ENCODE measurements at regions not wholly inside any gene's neighbourhood (a gene's known extent, or its start where the extent isn't known, plus 50 kb on each side); places are given as distances from the start of the nearest gene placed in this dataset.

DNA sequence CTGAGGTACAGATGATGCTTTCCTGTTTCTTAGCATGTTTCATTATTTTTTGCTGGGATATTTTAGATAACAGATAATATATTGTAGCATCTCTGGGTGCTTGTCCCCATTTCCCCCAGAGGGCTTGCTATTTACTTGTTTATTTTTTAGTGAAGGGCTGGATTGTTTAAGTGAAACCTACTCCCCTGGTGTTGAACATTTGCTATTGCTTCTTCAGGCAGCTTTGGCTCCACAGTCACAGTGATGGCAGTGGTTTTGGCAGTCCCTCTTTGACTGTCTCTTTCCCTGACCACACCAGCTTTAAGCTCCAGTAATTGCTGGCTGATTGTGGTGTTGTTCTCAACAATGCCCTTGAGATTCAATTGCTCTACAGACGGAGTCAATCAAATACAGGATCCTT, 128.9 kb downstream of the KLF13 start:
- H3K79me2 ChIP-seq (ENCODE audit: control insufficient read depth, insufficient read depth, low read length): no peaks in the 10 kb centered on the region
- no peaks in the 10 kb centered on the region for H4K20me1 ChIP-seq (ENCODE audit: control insufficient read depth, extremely low read depth, insufficient read depth, low read length)
- peaks cover 9% of the 10 kb centered on the region for H3K4me1 ChIP-seq (ENCODE audit: control insufficient read depth, extremely low read depth, insufficient read depth, low read length)
- H3K36me3 ChIP-seq (ENCODE audit: control insufficient read depth, insufficient read depth, low read length): no peaks in the 10 kb centered on the region
- no peak overlapping the region for H3K9ac ChIP-seq (ENCODE audit: insufficient read depth, low read length)
- H2AFZ ChIP-seq (ENCODE audit: low read length): no peak overlapping the region
- no peaks in the 10 kb centered on the region for H3K27me3 ChIP-seq (ENCODE audit: control insufficient read depth, insufficient read depth, low read length)
- no peaks in the 10 kb centered on the region for H3K9me3 ChIP-seq (ENCODE audit: control insufficient read depth, insufficient read depth, low read depth, low read length)
- no peak for TF ChIP-seq EZH2 (IDR thresholded peaks at IDR 0.05; ENCODE audit: low read length, missing control alignments)
- TF ChIP-seq, protein P1, sequence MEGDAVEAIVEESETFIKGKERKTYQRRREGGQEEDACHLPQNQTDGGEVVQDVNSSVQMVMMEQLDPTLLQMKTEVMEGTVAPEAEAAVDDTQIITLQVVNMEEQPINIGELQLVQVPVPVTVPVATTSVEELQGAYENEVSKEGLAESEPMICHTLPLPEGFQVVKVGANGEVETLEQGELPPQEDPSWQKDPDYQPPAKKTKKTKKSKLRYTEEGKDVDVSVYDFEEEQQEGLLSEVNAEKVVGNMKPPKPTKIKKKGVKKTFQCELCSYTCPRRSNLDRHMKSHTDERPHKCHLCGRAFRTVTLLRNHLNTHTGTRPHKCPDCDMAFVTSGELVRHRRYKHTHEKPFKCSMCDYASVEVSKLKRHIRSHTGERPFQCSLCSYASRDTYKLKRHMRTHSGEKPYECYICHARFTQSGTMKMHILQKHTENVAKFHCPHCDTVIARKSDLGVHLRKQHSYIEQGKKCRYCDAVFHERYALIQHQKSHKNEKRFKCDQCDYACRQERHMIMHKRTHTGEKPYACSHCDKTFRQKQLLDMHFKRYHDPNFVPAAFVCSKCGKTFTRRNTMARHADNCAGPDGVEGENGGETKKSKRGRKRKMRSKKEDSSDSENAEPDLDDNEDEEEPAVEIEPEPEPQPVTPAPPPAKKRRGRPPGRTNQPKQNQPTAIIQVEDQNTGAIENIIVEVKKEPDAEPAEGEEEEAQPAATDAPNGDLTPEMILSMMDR (conservative IDR thresholded peaks at IDR 0.05 in 1 of 2, IDR thresholded peaks at IDR 0.05 in 1 of 2; ENCODE audit: low read depth in 1 of 2, low read length in 2 of 2): peak in 1 of 2 donors; percentile 10
- no peak overlapping the region for H3K4me3 ChIP-seq (replicated peaks in 1 of 4; ENCODE audit: control extremely low read depth in 1 of 4, insufficient read depth in 1 of 4, low read depth in 3 of 4, low read length in 4 of 4)
- no peak for DNase-seq (ENCODE audit: low read depth in 2 of 2)
- H3K4me2 ChIP-seq (ENCODE audit: extremely low read depth, insufficient read depth, low read length): no peak overlapping the region
- no peak overlapping the region for H3K27ac ChIP-seq (ENCODE audit: insufficient read depth, low read length)

DNA sequence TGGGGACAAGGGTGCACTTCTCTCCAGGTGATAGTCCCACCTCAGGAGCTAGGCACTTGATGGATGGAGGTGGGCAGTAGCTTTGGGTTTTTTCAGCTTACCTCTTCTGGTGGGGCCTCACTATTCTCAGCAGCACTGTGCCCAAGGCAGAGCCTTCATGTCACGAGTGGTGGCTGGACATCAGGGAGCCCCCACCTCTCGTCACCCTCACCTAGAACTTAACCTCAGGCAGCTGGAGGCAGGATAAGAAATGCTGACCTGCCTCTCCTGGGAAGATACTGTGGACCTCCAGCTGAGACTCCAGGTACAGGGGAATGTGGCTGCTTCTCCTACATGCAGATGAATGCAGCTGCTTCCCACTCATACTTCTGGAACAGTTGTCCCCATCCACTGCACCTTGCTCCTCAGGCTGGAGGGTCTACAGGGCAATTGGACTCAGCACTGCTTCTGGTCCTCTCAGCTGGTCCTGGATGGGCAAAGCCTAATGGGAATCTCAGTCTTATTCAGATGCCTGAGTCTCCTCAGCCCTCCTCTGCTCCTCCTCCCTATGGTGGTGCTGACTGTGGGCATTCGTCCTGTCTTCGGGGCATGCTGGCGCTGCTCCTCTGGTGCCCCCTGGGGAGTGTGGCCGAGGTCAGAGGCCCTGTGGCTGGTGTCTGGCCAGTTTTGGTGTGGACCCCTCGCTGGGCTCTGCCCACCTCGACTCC, 129.9 kb downstream of the KLF13 start:
- no peak overlapping the region for H3K9ac ChIP-seq (ENCODE audit: insufficient read depth, low read length)

DNA sequence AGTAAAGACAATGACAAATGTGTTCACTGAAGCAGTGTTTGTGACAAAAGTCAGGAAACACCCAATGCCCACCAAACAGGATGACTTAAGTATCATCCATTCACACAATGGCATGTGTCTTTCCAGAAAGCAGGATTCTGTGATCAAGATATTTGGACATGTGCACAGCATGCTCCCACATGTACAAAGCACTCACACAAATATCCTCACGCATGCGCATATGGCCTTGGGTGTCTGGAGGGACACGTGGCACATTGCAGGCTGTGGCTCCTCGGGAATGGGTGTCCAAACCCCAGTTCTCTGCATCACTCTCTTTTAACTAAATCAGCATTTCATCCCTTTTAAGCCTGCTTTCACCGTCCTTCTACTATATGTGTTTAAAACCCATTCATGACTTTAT, 130.5 kb downstream of the KLF13 start:
- H2AFZ ChIP-seq (ENCODE audit: low read length): no peak overlapping the region

More for the DNA sequence above, 129.9 kb downstream of the KLF13 start:
- Histone ChIP-seq H3K4me1 (ENCODE audit: control insufficient read depth, extremely low read depth, insufficient read depth, low read length) (peaks cover 9% of the 10 kb centered on the region), H3K27me3 (ENCODE audit: control insufficient read depth, insufficient read depth, low read length) (no peaks in the 10 kb centered on the region), H3K79me2 (ENCODE audit: control insufficient read depth, insufficient read depth, low read length) (no peaks in the 10 kb centered on the region), H3K4me2 (ENCODE audit: extremely low read depth, insufficient read depth, low read length) (no peak overlapping the region), H2AFZ (ENCODE audit: low read length) (no peak overlapping the region), H3K36me3 (ENCODE audit: control insufficient read depth, insufficient read depth, low read length) (no peaks in the 10 kb centered on the region), H3K4me3 (replicated peaks in 1 of 4; ENCODE audit: control extremely low read depth in 1 of 4, insufficient read depth in 1 of 4, low read depth in 3 of 4, low read length in 4 of 4) (no peak overlapping the region), H3K9me3 (ENCODE audit: control insufficient read depth, insufficient read depth, low read depth, low read length) (no peaks in the 10 kb centered on the region), H4K20me1 (ENCODE audit: control insufficient read depth, extremely low read depth, insufficient read depth, low read length) (no peaks in the 10 kb centered on the region), H3K27ac (ENCODE audit: insufficient read depth, low read length) (no peak overlapping the region)
- no peak for DNase-seq (ENCODE audit: low read depth in 2 of 2)
- TF ChIP-seq, protein P1 (conservative IDR thresholded peaks at IDR 0.05 in 1 of 2, IDR thresholded peaks at IDR 0.05 in 1 of 2; ENCODE audit: low read depth in 1 of 2, low read length in 2 of 2): no peak
- no peak for TF ChIP-seq EZH2 (IDR thresholded peaks at IDR 0.05; ENCODE audit: low read length, missing control alignments)

More for the DNA sequence above, 130.5 kb downstream of the KLF13 start:
- Histone ChIP-seq H3K36me3 (ENCODE audit: control insufficient read depth, insufficient read depth, low read length) (no peaks in the 10 kb centered on the region), H4K20me1 (ENCODE audit: control insufficient read depth, extremely low read depth, insufficient read depth, low read length) (no peaks in the 10 kb centered on the region), H3K4me1 (ENCODE audit: control insufficient read depth, extremely low read depth, insufficient read depth, low read length) (peaks cover 9% of the 10 kb centered on the region), H3K4me2 (ENCODE audit: extremely low read depth, insufficient read depth, low read length) (no peak overlapping the region), H3K79me2 (ENCODE audit: control insufficient read depth, insufficient read depth, low read length) (no peaks in the 10 kb centered on the region), H3K27ac (ENCODE audit: insufficient read depth, low read length) (peak overlapping the region; percentile 43), H3K27me3 (ENCODE audit: control insufficient read depth, insufficient read depth, low read length) (no peaks in the 10 kb centered on the region), H3K9me3 (ENCODE audit: control insufficient read depth, insufficient read depth, low read depth, low read length) (no peaks in the 10 kb centered on the region), H3K9ac (ENCODE audit: insufficient read depth, low read length) (no peak overlapping the region), H3K4me3 (replicated peaks in 1 of 4; ENCODE audit: control extremely low read depth in 1 of 4, insufficient read depth in 1 of 4, low read depth in 3 of 4, low read length in 4 of 4) (no peak overlapping the region)
- TF ChIP-seq, protein P1 (conservative IDR thresholded peaks at IDR 0.05 in 1 of 2, IDR thresholded peaks at IDR 0.05 in 1 of 2; ENCODE audit: low read depth in 1 of 2, low read length in 2 of 2): no peak
- TF ChIP-seq EZH2 (IDR thresholded peaks at IDR 0.05; ENCODE audit: low read length, missing control alignments): no peak
- DNase-seq (ENCODE audit: low read depth in 2 of 2): no peak
